Esophagus squamous epithelium (tissue), 4 donors: ENCODE measurements at regions not wholly inside any gene's neighbourhood (a gene's known extent, or its start where the extent isn't known, plus 50 kb on each side); places are given as distances from the start of the nearest gene placed in this dataset.

Experiments used
- CTCF ChIP-seq, 6 experiments: fragments of 450-650 bp in 4 of 6; fragments of 200-600 bp in 2 of 6; sonication (generic) in 2 of 6; IDR thresholded peaks; one replicate each; pipeline ENCODE4 v1.5.1; 2016 to 2019; ENCODE audit warnings: antibody characterized with exemption in 6 of 6, mild to moderate bottlenecking in 4 of 6, moderate library complexity in 4 of 6
- POLR2A ChIP-seq, 4 donors: fragments of 450-650 bp; IDR thresholded peaks; one replicate each; pipeline ENCODE4 v1.6.1; 2017; ENCODE audit warnings: antibody characterized with exemption in 4 of 4, mild to moderate bottlenecking in 4 of 4, moderate library complexity in 3 of 4

- TF ChIP-seq CTCF (IDR thresholded peaks at IDR 0.05): no peak
- TF ChIP-seq POLR2A (IDR thresholded peaks at IDR 0.05): no peak
These were observed 223.0 kb upstream of the LRFN2 start for GRCh38 chr6:40810171-40810570.
